Right lobe of liver (tissue), 6 donors: ENCODE measurements at regions not wholly inside any gene's neighbourhood (a gene's known extent, or its start where the extent isn't known, plus 50 kb on each side); places are given as distances from the start of the nearest gene placed in this dataset.

Experiments used
- ATAC-seq, 4 donors: fragments of 200-7000 bp; cut with Tn5 transposase; one replicate each; pipeline ENCODE4 v1.9.1; 2020; ENCODE audit warnings: mild to moderate bottlenecking in 4 of 4, moderate library complexity in 4 of 4
- DNase-seq, 3 donors: peaks; one replicate each; pipeline ENCODE4 v3.0.0-alpha.2; 2020
- H3K27ac ChIP-seq, 3 donors: fragments of 200-600 bp; one replicate each; pipeline ENCODE4 v1.8.0; 2022
- H3K27me3 ChIP-seq, 2 donors: fragments of 200-600 bp; one replicate each; pipeline ENCODE4 v1.8.0; 2022
- H3K36me3 ChIP-seq, 4 donors: fragments of 200-600 bp; sonication (generic) in 1 of 4; one replicate each; pipeline versions ENCODE4 v1.5.1 to v1.8.0; 2017 to 2022; ENCODE audit warnings: control low read depth in 1 of 4
- H3K4me1 ChIP-seq, 4 donors: fragments of 200-600 bp; sonication (generic) in 1 of 4; one replicate each; pipeline versions ENCODE4 v1.5.1 to v1.8.0; 2017 to 2022; ENCODE audit warnings: control low read depth in 1 of 4
- H3K4me3 ChIP-seq, 3 donors: fragments of 200-600 bp; one replicate each; pipeline ENCODE4 v1.8.0; 2022
- H3K9me3 ChIP-seq, 4 donors: fragments of 200-600 bp; sonication (generic) in 1 of 4; one replicate each; pipeline versions ENCODE4 v1.5.1 to v1.8.0; 2017 to 2022; ENCODE audit warnings: control low read depth in 1 of 4
- CTCF ChIP-seq, 4 donors: fragments of 200-600 bp in 3 of 4; fragments of 450-650 bp in 1 of 4; IDR thresholded peaks; one replicate each; pipeline versions ENCODE4 v1.5.1 to v1.8.0; 2016 to 2022; ENCODE audit warnings: antibody characterized with exemption in 4 of 4, mild to moderate bottlenecking in 2 of 4
- POLR2A ChIP-seq: fragments of 450-650 bp; IDR thresholded peaks from one replicate; pipeline ENCODE4 v1.6.1; 2017; ENCODE audit warnings: antibody characterized with exemption, mild to moderate bottlenecking
- WGBS: methylation state at CpG from one replicate; pipeline ENCODE4 v1.1.6; 2018; ENCODE audit warnings: low coverage, low lambda C conversion rate; ENCODE audit not compliant: insufficient coverage; ENCODE audit errors: missing lambda C conversion rate; 5-methylcytosine and 5-hydroxymethylcytosine counted together
- intact Hi-C, 2 donors: fragments of 100-400 bp; cut with DNase I; formaldehyde crosslinking; loops; one replicate each; pipeline versions ENCODE4 v1.11.2 to v1.14.1; 2022
- donor health status: DM: no; HTN: yes; CAD: no.
- donor health status: DM: no; HTN: no; CAD: no.
- donor health status: DM: no; HTN: no; CAD: no.
- donor health status: DM: no; HTN: yes; CAD: no.
- donor health status: DM: no; HTN: yes; CAD: no.

GRCh38 chr2:203809991-203810510 is 57.5 kb upstream of the CTLA4 start:
- Histone ChIP-seq H3K27me3 (no peaks in the 10 kb centered on the region), H3K4me3 (no peak overlapping the region), H3K4me1 (peaks cover 0 to 40% (median 7%) of the 10 kb centered on the region in 4 donors), H3K36me3 (no peaks in the 10 kb centered on the region), H3K27ac (no peak overlapping the region), H3K9me3 (no peaks in the 10 kb centered on the region)
- ATAC-seq (no peak), DNase-seq (no peak)
- 83% methylated on average over 1 of the region's 3 CpGs for WGBS
- TF ChIP-seq CTCF (IDR thresholded peaks at IDR 0.05) (no peak), POLR2A (no peak)
- intact Hi-C loops, result no loop called here

- 28% methylated on average over 7 of the region's 9 CpGs for WGBS
- H3K27me3 ChIP-seq, result no peaks in the 10 kb centered on the region
- H3K9me3 ChIP-seq, result no peaks in the 10 kb centered on the region
- ATAC-seq, result peak; percentile 65 to 84 (median 76)
- peaks cover 0 to 42% (median 7%) of the 10 kb centered on the region in 4 donors for H3K4me1 ChIP-seq
- no peak for TF ChIP-seq POLR2A
- peak in 1 of 4 donors; percentile 23 for TF ChIP-seq CTCF (IDR thresholded peaks at IDR 0.05)
- intact Hi-C loops, result no loop called here
- peak; percentile 61 to 93 (median 79) for DNase-seq
- no peak overlapping the region for H3K4me3 ChIP-seq
- H3K36me3 ChIP-seq, result no peaks in the 10 kb centered on the region
- peak overlapping the region in 2 of 3 donors; percentile 21 to 60 for H3K27ac ChIP-seq
Observed at GRCh38 chr2:203811491-203812221, 55.9 kb upstream of the CTLA4 start.

- Histone ChIP-seq H3K36me3 (no peaks in the 10 kb centered on the region), H3K27ac (peak overlapping the region in 2 of 3 donors; percentile 21 to 60), H3K27me3 (no peaks in the 10 kb centered on the region), H3K4me1 (peaks cover 0 to 42% (median 7%) of the 10 kb centered on the region in 4 donors), H3K9me3 (no peaks in the 10 kb centered on the region), H3K4me3 (no peak overlapping the region)
- no peak for DNase-seq
- peak in 1 of 4 donors; percentile 41 for ATAC-seq
- intact Hi-C loops, result no loop called here
- WGBS, result 79% methylated on average over 10 of the region's 11 CpGs
- TF ChIP-seq POLR2A (no peak), CTCF (IDR thresholded peaks at IDR 0.05) (no peak)
Observed at GRCh38 chr2:203812294-203813221, 55.0 kb upstream of the CTLA4 start.

GRCh38 chr2:203813684-203814083 is 53.9 kb upstream of the CTLA4 start:
- no peaks in the 10 kb centered on the region for H3K36me3 ChIP-seq
- ATAC-seq, result no peak

More at GRCh38 chr2:203813684-203814083, 53.9 kb upstream of the CTLA4 start:
- Histone ChIP-seq H3K4me1 (peaks cover 0 to 42% (median 7%) of the 10 kb centered on the region in 4 donors), H3K27me3 (no peaks in the 10 kb centered on the region), H3K27ac (peak overlapping the region in 1 of 3 donors; percentile 9), H3K9me3 (no peaks in the 10 kb centered on the region), H3K4me3 (no peak overlapping the region)
- DNase-seq, result no peak
- intact Hi-C loops, result no loop called here
- TF ChIP-seq CTCF (IDR thresholded peaks at IDR 0.05), result no peak
- TF ChIP-seq POLR2A, result no peak
- WGBS, result 93% methylated on average over 1 of the region's 1 CpG
